HepG2 (cell line): ENCODE measurements at regions not wholly inside any gene's neighbourhood (a gene's known extent, or its start where the extent isn't known, plus 50 kb on each side); places are given as distances from the start of the nearest gene placed in this dataset.

Source experiments
- ATAC-seq: fragments of 200-7000 bp; cut with Tn5 transposase; 3 replicates; pipeline ENCODE4 v1.9.1; 2020; ENCODE audit warnings: mild to moderate bottlenecking, moderate library complexity
- BruUV-seq: library from RNA; stranded (reverse); fragments of 400-500 nt; replicated peaks from 2 replicates; lab custom pipeline; 2021; lab: Mats Ljungman, UMichigan
- CTCF ChIA-PET: fragments of 300-600 bp; formaldehyde crosslinking; extraction: SDS; loops from one replicate; lab custom pipeline; 2021; ENCODE audit warnings: low total read pairs, inconsistent platforms, low intra/inter-chr PET ratio; lab: Yijun Ruan, JAX
- POLR2A ChIA-PET: fragments of 350-600 bp; sonication (Branson Sonifier 250); formaldehyde crosslinking; loops from one replicate; lab custom pipeline; 2020; ENCODE audit warnings: antibody characterized with exemption, inconsistent platforms; lab: Yijun Ruan, JAX
- DNase-seq: peaks from one replicate; pipeline ENCODE4 v3.0.0-alpha.2; 2015; ENCODE audit warnings: low spot score
- FAIRE-seq: peaks from 3 replicates; lab custom pipeline; 2011; peaks lifted over from hg19 to GRCh38; lab: Jason Lieb, UNC
- H2AFZ ChIP-seq: one replicate; pipeline ENCODE4 v1.6.1; 2011; ENCODE audit warnings: low read length, inconsistent platforms
- H3K27ac ChIP-seq: fragments of 300-600 bp; 3 replicates; pipeline ENCODE4 v1.8.0; 2011; ENCODE audit warnings: mixed run types, mild to moderate bottlenecking, mixed read lengths, low read length, inconsistent platforms; ENCODE audit not compliant: insufficient read depth; ENCODE audit errors: extremely low read length
- H3K27me3 ChIP-seq, 2 experiments: fragments of 200-600 bp in 1 of 2; 2 replicates in 1 of 2; 3 replicates in 1 of 2; pipeline versions ENCODE4 v1.6.0 to v1.8.0; 2011; ENCODE audit warnings: low read length in 2 of 2, mild to moderate bottlenecking in 2 of 2, moderate library complexity in 2 of 2, inconsistent platforms in 1 of 2; ENCODE audit not compliant: insufficient read depth in 2 of 2, control insufficient read depth in 1 of 2
- H3K36me3 ChIP-seq, 2 experiments: fragments of 200-600 bp in 1 of 2; replicated peaks in 1 of 2; 2 replicates in 1 of 2; 3 replicates in 1 of 2; pipeline versions ENCODE4 v1.5.1 to v1.8.0; 2011; ENCODE audit warnings: low read length in 2 of 2, inconsistent platforms in 1 of 2; ENCODE audit not compliant: insufficient read depth in 2 of 2, control insufficient read depth in 1 of 2
- H3K4me1 ChIP-seq: 2 replicates; pipeline ENCODE4 v1.5.1; 2012; ENCODE audit warnings: low read length, inconsistent platforms; ENCODE audit not compliant: insufficient read depth
- H3K4me2 ChIP-seq: 2 replicates; pipeline ENCODE4 v1.6.0; 2011; ENCODE audit warnings: low read depth, low read length, inconsistent platforms
- H3K4me3 ChIP-seq, 3 experiments: fragments of 200-600 bp in 1 of 3; sonication (generic), shearing (Covaris generic) in 1 of 3; replicated peaks in 1 of 3; 2 replicates each; pipeline ENCODE4 v1.5.1; 2011 to 2016; ENCODE audit warnings: low read length in 3 of 3, inconsistent platforms in 2 of 3, low read depth in 2 of 3, mild to moderate bottlenecking in 2 of 3, control low read depth in 1 of 3, mixed read lengths in 1 of 3; ENCODE audit not compliant: insufficient read depth in 1 of 3
- H3K79me2 ChIP-seq: one replicate; pipeline ENCODE4 v1.6.1; 2011; ENCODE audit warnings: low read length, inconsistent platforms; ENCODE audit not compliant: insufficient read depth
- H3K9ac ChIP-seq: 2 replicates; pipeline ENCODE4 v1.6.0; 2011; ENCODE audit warnings: mild to moderate bottlenecking, low read depth, low read length, inconsistent platforms; ENCODE audit not compliant: insufficient read depth
- H3K9me3 ChIP-seq: 2 replicates; pipeline ENCODE4 v1.5.1; 2012; ENCODE audit warnings: mild to moderate bottlenecking, low read length
- H4K20me1 ChIP-seq: 2 replicates; pipeline ENCODE4 v1.6.0; 2011; ENCODE audit warnings: inconsistent platforms, mild to moderate bottlenecking, low read length, moderate library complexity; ENCODE audit not compliant: insufficient read depth
- RNF2 ChIP-seq: fragments of 450-650 bp; conservative IDR thresholded peaks from 2 replicates; pipeline ENCODE4 v1.6.1; 2016; ENCODE audit warnings: low read depth
- SNAI1 ChIP-seq: sonication (generic); formaldehyde crosslinking; IDR thresholded peaks from 2 replicates; pipeline ENCODE4 v1.5.0; 2020; ENCODE audit warnings: mild to moderate bottlenecking, missing genetic modification reagents, borderline replicate concordance
- ZFP36L1 ChIP-seq: sonication (generic); formaldehyde crosslinking; IDR thresholded peaks from 2 replicates; pipeline ENCODE4 v1.8.0; 2022; ENCODE audit warnings: mild to moderate bottlenecking, missing genetic modification reagents, moderate library complexity
- ZNF207 ChIP-seq: fragments of 450-650 bp; IDR thresholded peaks from 2 replicates; pipeline ENCODE4 v1.6.1; 2016; ENCODE audit warnings: antibody characterized with exemption, borderline replicate concordance
- ZSCAN22 ChIP-seq: sonication (generic); formaldehyde crosslinking; IDR thresholded peaks from 2 replicates; pipeline ENCODE4 v1.4.0; 2020; ENCODE audit warnings: mild to moderate bottlenecking, missing genetic modification reagents
- WGBS: methylation state at CpG from one replicate; pipeline ENCODE4 v1.1.6; 2017; ENCODE audit warnings: low lambda C conversion rate; 5-methylcytosine and 5-hydroxymethylcytosine counted together
- in situ Hi-C: cut with HindIII; loops from 2 replicates; pipeline ENCODE4 v1.10.0; 2017; ENCODE audit warnings: low pct_unique_long_range_greater_than_20kb; ENCODE audit not compliant: extremely low pct_ligation_motif_present
- intact Hi-C: fragments of 100-400 bp; cut with micrococcal nuclease; formaldehyde crosslinking; loops from one replicate; pipeline ENCODE4 v1.10.0; 2022; ENCODE audit not compliant: unreplicated experiment
- TF ChIP-seq, protein P1 (sequence below): sonication (generic); formaldehyde crosslinking; IDR thresholded peaks from 2 replicates; pipeline ENCODE4 v1.8.1; 2023; ENCODE audit warnings: mild to moderate bottlenecking, missing genetic modification reagents
- TF ChIP-seq, protein P2 (sequence below): sonication (generic); formaldehyde crosslinking; IDR thresholded peaks from 2 replicates; pipeline ENCODE4 v1.8.0; 2022; ENCODE audit warnings: mild to moderate bottlenecking, missing genetic modification reagents, moderate library complexity
- TF ChIP-seq, protein P3 (sequence below): sonication (generic); formaldehyde crosslinking; conservative IDR thresholded peaks from 2 replicates; pipeline ENCODE4 v1.4.0; 2020; ENCODE audit warnings: missing genetic modification reagents

DNA sequence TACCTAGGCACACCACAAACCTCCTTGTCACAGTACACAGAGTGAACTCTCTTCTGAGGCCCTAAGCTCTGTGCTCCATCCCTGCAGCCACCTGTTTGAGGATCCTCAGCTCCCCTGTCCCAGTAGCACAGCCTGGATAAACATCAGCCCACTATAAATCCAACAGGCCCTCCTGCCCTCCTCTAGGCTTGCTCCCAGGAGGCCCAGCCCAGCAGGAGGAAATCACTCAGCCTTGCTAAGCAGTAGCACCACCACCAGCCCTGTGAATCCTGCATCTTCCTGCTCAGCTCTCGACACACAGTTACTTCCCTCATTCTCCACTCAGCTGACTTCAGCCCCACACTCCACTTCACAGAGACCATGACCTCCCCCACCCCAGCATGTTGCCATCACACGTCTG, 273.9 kb downstream of the BCOR start:
- CTCF ChIA-PET: no interaction called here
- BruUV-seq: no TSS peak
- Histone ChIP-seq H3K9ac (no peak overlapping the region), H3K4me1 (peaks cover 13% of the 10 kb centered on the region), H3K27ac (no peak overlapping the region), H4K20me1 (no peaks in the 10 kb centered on the region), H3K9me3 (no peaks in the 10 kb centered on the region), H3K4me3 (no peak overlapping the region), H3K4me2 (no peak overlapping the region), H3K79me2 (no peaks in the 10 kb centered on the region), H3K27me3 (peaks cover 0 to 2% of the 10 kb centered on the region in 2 experiments; a peak in 1 of 5 replicates), H3K36me3 (no peaks in the 10 kb centered on the region), H2AFZ (no peak overlapping the region)
- WGBS: 0% methylated on average over 2 of the region's 2 CpGs
- ATAC-seq (no peak), FAIRE-seq (no peak), DNase-seq (no peak)
- in situ Hi-C loops: no loop called here
- POLR2A ChIA-PET: no interaction called here
- intact Hi-C loops: no loop called here
- TF ChIP-seq ZFP36L1 (CRISPR knock-in tag) (no peak), ZSCAN22 (CRISPR knock-in tag) (no peak), ZNF207 (no peak), SNAI1 (no peak), RNF2 (no peak)
- TF ChIP-seq, protein P1, sequence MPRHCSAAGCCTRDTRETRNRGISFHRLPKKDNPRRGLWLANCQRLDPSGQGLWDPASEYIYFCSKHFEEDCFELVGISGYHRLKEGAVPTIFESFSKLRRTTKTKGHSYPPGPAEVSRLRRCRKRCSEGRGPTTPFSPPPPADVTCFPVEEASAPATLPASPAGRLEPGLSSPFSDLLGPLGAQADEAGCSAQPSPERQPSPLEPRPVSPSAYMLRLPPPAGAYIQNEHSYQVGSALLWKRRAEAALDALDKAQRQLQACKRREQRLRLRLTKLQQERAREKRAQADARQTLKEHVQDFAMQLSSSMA: no peak
- TF ChIP-seq, protein P2, sequence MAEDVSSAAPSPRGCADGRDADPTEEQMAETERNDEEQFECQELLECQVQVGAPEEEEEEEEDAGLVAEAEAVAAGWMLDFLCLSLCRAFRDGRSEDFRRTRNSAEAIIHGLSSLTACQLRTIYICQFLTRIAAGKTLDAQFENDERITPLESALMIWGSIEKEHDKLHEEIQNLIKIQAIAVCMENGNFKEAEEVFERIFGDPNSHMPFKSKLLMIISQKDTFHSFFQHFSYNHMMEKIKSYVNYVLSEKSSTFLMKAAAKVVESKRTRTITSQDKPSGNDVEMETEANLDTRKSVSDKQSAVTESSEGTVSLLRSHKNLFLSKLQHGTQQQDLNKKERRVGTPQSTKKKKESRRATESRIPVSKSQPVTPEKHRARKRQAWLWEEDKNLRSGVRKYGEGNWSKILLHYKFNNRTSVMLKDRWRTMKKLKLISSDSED (CRISPR knock-in tag): no peak
- TF ChIP-seq, protein P3, sequence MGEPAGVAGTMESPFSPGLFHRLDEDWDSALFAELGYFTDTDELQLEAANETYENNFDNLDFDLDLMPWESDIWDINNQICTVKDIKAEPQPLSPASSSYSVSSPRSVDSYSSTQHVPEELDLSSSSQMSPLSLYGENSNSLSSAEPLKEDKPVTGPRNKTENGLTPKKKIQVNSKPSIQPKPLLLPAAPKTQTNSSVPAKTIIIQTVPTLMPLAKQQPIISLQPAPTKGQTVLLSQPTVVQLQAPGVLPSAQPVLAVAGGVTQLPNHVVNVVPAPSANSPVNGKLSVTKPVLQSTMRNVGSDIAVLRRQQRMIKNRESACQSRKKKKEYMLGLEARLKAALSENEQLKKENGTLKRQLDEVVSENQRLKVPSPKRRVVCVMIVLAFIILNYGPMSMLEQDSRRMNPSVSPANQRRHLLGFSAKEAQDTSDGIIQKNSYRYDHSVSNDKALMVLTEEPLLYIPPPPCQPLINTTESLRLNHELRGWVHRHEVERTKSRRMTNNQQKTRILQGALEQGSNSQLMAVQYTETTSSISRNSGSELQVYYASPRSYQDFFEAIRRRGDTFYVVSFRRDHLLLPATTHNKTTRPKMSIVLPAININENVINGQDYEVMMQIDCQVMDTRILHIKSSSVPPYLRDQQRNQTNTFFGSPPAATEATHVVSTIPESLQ (CRISPR knock-in tag): no peak
